ENCODE measurements at regions not wholly inside any gene's neighbourhood (a gene's known extent, or its start where the extent isn't known, plus 50 kb on each side); places are given as distances from the start of the nearest gene placed in this dataset.

DNA sequence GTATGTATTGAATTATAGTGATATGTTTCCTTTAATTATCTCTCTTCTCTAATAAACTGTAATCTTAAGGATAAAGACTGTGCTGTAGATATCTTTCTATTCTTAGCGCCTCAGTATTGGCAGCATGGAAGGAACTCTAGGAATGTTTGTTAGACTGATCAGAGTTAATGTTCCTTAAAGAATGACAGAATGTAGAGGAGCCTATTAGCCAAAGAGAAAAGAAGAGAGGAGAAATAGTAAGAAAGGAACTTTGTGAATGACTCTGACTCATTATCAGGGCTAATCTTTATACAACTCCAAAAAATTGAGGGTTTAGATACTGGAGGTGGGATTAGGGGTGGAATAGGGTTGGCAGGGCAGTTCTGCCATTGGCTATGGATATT is 59.0 kb upstream of the NUDT12 start:
- peak; percentile 81 for DNase-seq (ENCODE audit: low spot score)

DNA sequence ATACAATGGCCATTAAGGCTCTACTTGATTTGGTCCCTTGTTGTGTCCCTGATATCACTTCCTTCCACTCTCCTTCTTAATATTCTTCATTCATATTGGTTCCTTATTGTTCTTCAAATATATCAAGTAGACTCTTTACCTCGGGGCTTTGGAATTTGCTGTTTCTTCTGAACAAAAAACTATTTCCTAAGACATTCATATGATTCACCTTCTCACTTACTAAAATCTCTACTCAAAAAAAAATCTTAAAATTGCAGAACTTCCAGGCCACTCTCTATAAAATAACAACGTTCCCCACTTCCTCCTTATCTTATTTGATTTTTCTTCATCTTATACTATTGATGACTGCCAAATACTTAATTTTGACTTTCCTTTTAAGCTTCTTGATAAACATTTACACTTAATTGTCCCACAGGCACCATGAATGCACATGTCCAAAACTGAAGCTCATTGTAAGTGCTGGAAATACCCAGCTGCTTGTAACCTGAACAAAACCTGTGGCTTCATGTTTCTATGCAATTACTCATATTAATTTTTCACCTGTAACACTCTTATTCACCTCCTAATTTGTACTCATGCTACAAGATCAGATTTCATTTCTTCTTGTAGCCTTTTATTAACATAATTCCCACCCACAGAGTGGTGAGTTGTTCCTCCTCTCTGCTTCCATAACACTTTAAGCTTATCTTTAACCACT is 58.4 kb upstream of the NUDT12 start:
- DNase-seq (ENCODE audit: low spot score), result peak; percentile 67

DNA sequence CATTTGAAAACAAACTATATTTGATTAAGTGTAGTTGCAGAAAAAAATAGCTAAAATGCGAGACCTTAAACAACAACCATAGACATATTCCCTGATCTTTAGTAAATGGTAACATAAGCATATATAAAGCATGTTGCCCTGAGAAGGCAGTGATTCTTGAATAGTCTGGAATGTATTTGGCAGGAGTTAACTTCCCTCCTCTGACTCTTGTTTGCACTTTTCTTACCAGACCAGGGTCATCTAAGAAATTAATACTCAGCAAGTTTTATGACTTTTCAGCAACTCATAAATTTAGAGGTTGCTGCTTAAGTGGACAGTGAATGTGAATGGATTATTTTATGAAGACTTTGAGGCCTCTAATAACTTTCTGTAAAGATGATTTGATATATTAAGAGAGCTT is 55.3 kb upstream of the NUDT12 start:
- DNase-seq (ENCODE audit: low spot score), result no peak

DNA sequence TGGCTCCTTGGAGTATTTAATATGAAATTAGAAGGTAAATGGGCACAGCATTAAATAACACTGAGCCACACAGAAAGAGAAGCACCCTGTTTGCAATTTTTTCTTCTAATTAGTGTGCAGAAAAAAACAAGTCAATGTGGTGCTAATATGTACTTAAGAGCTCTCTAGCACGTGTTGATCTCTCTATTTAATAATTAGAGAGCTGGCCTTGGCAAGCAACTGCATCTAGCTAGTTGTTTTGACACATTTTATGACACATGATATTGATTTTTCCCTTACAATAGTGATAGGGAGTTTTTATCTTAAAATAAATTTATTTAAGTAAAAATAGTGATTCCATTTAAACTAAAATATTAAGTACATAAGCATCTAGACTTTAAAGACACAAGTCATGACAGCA is 54.5 kb upstream of the NUDT12 start:
- DNase-seq (ENCODE audit: low spot score), result no peak

DNA sequence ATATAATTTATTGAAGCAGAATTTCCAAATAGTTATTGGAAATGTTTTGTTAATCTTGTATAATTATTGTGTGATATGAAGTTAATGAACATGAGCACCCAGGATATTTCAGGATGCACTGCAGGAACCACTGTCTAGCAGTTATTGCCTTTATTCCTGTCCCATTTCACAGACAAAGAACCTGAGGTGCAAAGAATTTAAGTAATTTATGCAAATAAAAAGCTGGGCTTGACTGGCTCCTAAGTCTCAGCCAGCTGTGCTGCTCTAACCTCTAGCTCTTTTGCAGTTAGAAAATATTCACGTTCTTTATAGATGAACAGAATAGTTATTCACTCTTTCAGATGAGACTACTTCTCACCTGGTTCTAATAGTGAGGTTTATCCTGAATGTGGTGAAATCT is 50.0 kb upstream of the NUDT12 start:
- DNase-seq (ENCODE audit: low spot score), result no peak
